NCI-H1105 (cell line): ENCODE measurements at regions not wholly inside any gene's neighbourhood (a gene's known extent, or its start where the extent isn't known, plus 50 kb on each side); places are given as distances from the start of the nearest gene placed in this dataset.
"Not testable (repeated sequence)": the region's sequence is repeated elsewhere in the genome, so short reads cannot be mapped to it uniquely, and the experiment has no call there.

Experiments used
- DNase-seq: peaks from one replicate; lab custom pipeline; 2025; lab: John Stamatoyannopoulos, UW

DNA sequence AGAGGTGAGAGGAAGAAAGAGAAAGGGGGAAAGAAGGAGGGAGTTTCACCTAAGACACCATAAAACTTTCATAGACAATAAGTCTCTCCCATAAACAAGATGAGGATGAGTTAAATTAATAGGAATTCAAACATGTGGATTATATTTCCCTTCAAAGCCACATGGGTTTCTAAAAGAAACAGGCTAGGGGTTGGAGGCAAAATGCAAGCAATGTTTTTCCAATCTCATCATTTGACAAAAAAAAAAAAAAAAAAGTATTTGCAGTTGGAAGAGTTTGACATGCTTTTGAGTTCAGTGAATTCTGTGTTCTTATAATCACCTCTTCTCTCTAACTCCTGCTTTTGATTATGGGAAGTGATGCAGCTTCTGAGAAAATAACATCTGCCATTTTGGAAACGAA, 186.1 kb upstream of the ADRA1D start:
- no peak for DNase-seq

GRCh38 chr20:4434681-4435080, 185.6 kb upstream of the ADRA1D start:
- DNase-seq: no peak

DNA sequence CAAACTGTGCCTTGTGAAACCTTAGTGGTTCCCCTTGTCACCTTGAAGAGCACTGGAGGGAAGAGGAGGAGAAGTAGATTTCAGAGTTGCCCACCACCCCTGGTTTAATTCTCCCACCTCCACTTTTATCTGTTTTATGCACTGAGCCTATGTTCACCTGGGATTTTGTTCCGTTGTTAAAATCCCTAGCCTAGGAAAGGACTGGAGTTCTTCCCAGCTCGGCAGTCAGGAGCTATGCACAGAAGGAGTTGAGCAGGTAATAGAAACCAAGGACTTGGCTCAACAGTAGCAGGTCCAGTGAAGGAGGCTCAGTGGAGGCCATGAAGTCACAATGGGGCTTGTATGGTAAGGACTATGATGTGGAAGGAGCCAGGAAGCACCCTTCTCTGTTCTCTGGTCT, 182.4 kb upstream of the ADRA1D start:
- DNase-seq: no peak

DNA sequence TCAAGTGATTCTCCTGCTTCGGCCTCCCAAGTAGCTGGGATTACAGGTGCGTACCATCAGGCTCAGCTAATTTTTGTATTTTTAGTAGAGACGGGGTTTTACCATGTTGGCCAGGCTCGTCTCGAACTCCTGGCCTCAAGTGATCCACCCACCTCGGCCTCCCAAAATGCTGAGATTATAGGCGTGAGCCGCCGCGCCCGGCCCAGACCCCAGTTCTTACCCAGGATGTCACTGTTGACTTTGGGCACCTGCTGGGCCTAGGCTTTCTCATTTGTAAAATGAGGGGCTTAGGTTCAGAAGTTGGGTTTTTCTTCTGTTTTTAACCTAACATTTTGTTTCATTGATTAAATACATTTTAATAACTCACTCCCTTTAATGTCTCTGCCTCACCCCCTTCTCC, 181.7 kb upstream of the ADRA1D start:
- DNase-seq: not testable (repeated sequence)

- DNase-seq: no peak
Observed at GRCh38 chr20:4427940-4428586, 179.0 kb upstream of the ADRA1D start.

DNA sequence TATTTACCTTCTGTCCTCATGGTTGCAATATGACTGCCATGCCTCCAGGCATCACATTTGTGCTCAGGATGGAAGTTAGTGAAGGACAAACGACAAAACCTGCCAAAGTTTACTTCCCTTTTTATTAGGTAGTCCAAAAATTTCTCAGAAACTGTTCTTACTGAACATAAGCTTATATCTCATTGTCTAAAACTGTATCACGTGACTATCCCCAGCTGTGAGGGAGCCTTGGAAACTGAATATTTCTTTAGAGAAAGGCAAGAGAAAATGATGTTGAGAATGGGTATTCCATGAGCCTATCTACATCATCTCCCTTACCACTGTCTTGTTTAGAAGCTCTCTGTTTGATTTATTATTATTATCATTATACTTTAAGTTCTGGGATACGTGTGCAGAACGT, 169.1 kb upstream of the ADRA1D start:
- DNase-seq: no peak

DNA sequence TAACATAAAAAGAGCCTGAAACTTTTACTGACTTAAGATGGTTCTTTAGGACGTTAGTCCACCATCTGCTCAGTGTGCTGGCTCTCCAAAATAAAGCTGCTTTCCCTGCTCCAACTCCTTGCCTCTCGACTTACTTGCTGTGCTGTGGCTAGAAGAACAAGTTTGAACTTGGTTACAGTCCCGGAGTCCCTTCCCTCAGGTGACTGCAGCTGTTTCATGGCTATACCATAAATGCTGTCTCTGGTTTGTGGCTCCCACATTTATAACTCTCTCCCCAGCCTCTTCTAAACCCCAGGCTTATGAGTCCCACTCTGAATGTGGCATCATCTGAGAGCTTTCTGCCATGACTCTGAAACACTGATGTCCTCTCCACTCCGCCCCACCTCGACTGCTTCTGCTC, 166.2 kb upstream of the ADRA1D start:
- no peak for DNase-seq

- DNase-seq: no peak
Observed at GRCh38 chr20:4413314-4414049, 164.4 kb upstream of the ADRA1D start.

DNA sequence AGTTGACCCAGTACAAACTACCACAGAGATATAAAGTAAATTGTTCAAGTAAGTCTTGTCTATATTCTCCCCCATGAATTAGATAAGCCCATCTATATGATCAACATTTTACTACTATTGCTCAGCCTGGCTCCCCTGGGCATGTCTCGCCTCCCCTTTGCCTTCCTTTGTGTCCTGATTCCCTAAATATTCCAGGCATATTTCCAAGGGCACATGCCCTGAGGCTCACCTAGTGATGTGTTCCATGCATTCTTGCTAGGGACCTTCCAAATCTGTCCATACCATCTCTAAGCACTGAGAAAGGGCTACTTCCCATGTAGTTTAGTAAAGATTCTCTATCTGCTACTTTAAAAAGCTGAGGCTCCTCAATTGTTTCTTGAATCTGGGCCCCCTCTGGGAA, 163.1 kb upstream of the ADRA1D start:
- no peak for DNase-seq

DNA sequence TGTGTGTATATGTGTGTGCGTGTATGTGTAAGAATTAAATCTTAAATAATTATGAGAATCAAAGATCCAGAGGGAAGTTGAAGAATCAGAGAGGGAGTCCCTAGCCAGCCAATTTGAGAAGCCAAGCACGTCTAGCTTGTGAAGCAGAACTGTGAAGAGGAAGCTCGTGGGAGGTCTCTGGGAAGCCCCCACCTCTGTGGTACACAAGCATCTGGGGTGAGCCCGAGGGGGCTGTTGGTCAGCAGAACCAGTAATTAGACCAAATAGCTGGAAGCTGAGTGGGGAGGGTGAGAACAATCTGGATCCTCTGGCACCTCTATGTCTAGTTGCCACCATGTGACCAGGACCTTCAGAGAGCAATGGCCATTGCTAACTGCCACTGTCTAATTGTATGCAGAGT, 162.7 kb upstream of the ADRA1D start:
- no peak for DNase-seq

- no peak for DNase-seq
Observed at GRCh38 chr20:4406627-4407026, 157.5 kb upstream of the ADRA1D start.

DNA sequence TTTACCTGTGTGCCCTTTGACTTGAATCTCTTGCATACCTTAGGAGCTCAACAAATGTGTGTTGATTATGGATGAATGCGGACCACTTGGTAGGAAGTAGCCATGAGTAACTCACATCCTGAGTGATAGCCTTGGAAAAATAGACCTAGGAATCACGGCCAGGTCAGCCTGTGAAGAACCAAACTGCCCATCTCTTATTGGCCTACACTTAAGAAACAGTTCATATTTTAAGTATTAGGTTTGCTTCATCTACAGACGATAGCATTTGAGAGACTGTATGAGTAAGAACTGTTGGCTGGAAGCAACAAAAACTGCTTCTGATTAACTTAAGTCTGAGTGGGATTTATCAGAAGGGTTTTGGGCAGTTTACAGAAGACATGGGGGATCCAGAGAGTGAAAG, 152.5 kb upstream of the ADRA1D start:
- no peak for DNase-seq

GRCh38 chr20:4384961-4385360, 135.9 kb upstream of the ADRA1D start:
- no peak for DNase-seq

DNA sequence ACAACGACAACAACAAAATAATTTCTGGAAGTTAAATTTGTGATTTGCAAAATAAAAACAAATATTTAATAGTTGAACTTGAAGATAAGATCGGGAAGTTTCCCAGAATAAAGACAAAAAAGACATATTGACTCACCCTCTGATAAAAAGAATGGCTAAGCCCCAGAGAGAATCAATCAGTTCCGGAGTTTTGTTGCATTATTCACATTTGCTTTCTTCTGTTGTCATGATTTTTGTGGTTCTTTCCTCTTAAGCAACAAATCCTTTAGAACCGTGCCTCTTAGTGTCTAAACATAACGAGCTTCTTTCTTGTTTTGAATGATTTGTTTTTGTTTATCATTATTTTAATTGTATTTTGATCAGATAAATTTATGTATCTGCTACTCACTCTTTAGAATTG, 134.9 kb upstream of the ADRA1D start:
- no peak for DNase-seq

DNA sequence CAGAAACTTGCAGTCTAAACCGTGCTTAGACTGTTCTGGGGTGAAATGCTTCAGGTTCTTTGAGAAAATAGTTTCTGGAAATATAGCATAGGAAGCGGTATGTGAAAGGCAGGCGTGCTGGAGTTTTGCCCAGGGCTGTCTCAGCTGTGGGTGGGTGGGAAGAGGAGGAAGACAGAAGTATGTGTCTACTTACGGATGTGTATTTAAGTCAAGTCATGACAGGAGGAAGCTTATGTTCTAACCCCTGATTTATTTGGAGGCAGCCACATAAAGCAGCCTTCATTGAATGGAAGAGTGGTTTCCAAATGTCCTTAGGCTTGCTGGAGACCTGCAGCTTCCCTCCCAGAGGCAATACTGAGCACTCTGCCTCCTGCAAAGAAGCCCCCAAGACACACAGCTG, 126.8 kb upstream of the ADRA1D start:
- DNase-seq: no peak

GRCh38 chr20:4373454-4373853, 124.4 kb upstream of the ADRA1D start:
- DNase-seq: no peak

DNA sequence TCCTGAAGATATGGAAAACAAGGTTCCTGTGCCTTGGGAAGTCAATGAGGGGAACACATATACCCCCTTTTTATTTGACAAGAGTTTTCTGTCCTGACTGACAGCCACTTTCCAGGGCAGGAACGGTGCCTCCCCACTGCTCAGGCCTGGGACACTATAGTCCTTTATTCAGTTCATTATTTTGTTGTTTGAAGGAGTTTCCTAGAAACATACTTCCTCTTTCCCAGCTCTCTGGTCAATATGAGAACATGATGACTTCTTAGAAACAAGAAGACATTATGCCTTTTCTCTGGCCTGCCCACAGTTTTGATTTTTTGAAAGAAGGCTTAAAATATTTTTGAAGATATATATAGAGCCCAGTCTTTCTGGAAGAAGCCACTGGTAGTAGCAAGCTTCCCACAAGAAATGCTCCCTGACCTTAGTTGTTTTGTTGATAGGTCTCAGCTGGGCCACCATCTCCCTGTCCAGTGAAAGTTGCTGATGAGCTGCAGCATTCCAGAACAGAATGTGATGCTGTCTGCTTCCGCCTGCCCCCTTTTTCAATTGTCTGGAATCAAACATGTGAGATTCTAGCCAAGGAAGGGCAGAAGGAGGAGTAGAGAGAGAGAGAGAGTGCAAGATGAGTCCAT, 122.7 kb upstream of the ADRA1D start:
- DNase-seq: no peak

- no peak for DNase-seq
Observed at GRCh38 chr20:4370851-4371250, 121.8 kb upstream of the ADRA1D start.

- no peak for DNase-seq
Observed at GRCh38 chr20:4369798-4370124, 120.7 kb upstream of the ADRA1D start.

GRCh38 chr20:4369119-4369797, 120.2 kb upstream of the ADRA1D start:
- DNase-seq: no peak

DNA sequence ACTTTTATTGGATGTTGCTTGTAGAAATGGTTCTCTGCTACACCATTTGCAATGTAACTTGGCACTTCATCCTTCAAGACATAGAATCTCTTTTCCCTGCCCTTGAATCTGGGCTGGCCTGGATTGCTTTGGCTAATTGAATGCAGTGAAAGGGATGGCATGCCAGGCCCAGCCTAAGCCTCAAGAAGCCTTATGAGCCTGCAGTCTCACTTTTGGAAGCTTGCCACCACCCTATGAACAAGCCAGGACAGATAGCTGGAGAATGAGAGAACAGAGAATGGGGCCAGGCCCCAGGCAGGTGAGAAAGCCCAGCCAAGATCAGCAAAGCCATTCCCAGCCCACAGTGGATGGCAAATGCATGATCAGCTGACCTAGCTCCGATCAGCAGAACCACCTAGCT, 117.0 kb upstream of the ADRA1D start:
- peak; percentile 10 for DNase-seq

GRCh38 chr20:4358552-4358951, 109.5 kb upstream of the ADRA1D start:
- DNase-seq: no peak

DNA sequence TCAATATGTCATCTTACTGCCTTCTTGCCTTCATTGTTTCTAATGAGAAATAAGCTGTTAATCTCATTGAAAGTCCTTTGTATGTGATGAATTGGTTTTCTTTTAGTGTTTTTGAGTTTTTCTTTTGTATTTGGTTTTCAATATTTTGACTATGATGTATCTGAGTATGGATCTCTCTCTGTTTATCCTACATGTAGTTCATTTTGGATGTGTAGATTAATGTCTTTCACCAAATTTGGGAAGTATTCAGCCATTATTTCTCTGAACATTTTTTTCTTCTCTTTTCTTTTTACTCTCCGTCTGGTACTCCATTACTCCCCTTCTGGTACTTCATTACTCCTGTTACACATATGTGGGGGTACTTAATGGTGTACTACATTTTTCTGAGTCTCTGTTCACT, 103.3 kb upstream of the ADRA1D start:
- no peak for DNase-seq
